ENCODE measurements at regions not wholly inside any gene's neighbourhood (a gene's known extent, or its start where the extent isn't known, plus 50 kb on each side); places are given as distances from the start of the nearest gene placed in this dataset.
"Not testable (repeated sequence)": the region's sequence is repeated elsewhere in the genome, so short reads cannot be mapped to it uniquely, and the experiment has no call there.

DNA sequence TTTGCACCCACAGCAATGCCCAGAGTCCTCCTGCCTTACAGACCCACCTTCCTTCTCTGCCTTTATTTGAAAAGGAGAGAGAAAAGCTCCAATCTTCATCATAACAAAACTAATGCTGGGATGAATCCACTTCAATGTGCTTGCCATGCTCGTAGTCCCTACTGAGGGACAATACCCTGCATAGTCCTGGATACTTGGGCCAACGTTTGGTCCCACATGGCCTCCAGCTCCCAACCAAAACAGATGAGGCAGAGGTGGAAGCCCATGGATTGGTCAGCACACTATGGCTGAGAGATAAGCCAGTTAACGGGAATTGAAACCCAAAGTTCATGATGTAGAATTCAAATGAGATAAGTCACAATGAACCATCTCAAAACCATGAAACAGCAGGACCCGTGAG lies 115.8 kb downstream of the KBTBD2 start:
- not testable (repeated sequence) for H3K36me3 Mint-ChIP-seq (ENCODE audit: low read depth); H3K4me1 Mint-ChIP-seq; DNase-seq; H3K9me3 ChIP-seq (ENCODE audit: control insufficient read depth, low read length); H3K4me3 ChIP-seq (ENCODE audit: low read length); H3K27me3 ChIP-seq (ENCODE audit: control insufficient read depth, insufficient read depth, low read length, poor library complexity, severe bottlenecking); H3K36me3 ChIP-seq (ENCODE audit: control insufficient read depth, insufficient read depth, low read length); H3K4me1 ChIP-seq (ENCODE audit: control insufficient read depth, insufficient read depth, low read length); H3K27ac Mint-ChIP-seq; H3K27ac ChIP-seq (ENCODE audit: low read depth, low read length); H3K9ac ChIP-seq (ENCODE audit: extremely low read depth, low read length, poor library complexity, severe bottlenecking); H3K27me3 Mint-ChIP-seq (ENCODE audit: insufficient read depth); H3K4me3 Mint-ChIP-seq; H3K9me3 Mint-ChIP-seq
- WGBS, 2 experiments (ENCODE audit: insufficient coverage in 1 of 2, insufficient read length in 1 of 2), result 60 to 93% methylated on average over 1 to 2 of the region's 4 CpGs

- H3K9me3 ChIP-seq (ENCODE audit: control insufficient read depth, low read length), result no peaks in the 10 kb centered on the region
- H3K27me3 ChIP-seq (ENCODE audit: control insufficient read depth, insufficient read depth, low read length, poor library complexity, severe bottlenecking), result no peaks in the 10 kb centered on the region
- H3K27ac ChIP-seq (ENCODE audit: low read depth, low read length), result no peak overlapping the region
- TF ChIP-seq, protein P1, sequence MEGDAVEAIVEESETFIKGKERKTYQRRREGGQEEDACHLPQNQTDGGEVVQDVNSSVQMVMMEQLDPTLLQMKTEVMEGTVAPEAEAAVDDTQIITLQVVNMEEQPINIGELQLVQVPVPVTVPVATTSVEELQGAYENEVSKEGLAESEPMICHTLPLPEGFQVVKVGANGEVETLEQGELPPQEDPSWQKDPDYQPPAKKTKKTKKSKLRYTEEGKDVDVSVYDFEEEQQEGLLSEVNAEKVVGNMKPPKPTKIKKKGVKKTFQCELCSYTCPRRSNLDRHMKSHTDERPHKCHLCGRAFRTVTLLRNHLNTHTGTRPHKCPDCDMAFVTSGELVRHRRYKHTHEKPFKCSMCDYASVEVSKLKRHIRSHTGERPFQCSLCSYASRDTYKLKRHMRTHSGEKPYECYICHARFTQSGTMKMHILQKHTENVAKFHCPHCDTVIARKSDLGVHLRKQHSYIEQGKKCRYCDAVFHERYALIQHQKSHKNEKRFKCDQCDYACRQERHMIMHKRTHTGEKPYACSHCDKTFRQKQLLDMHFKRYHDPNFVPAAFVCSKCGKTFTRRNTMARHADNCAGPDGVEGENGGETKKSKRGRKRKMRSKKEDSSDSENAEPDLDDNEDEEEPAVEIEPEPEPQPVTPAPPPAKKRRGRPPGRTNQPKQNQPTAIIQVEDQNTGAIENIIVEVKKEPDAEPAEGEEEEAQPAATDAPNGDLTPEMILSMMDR (conservative IDR thresholded peaks at IDR 0.05), result no peak
- H3K9ac ChIP-seq (ENCODE audit: extremely low read depth, low read length, poor library complexity, severe bottlenecking), result no peak overlapping the region
- no peaks in the 10 kb centered on the region for H3K36me3 ChIP-seq (ENCODE audit: control insufficient read depth, insufficient read depth, low read length)
- no peak for DNase-seq
- Mint-ChIP-seq H3K27me3 (ENCODE audit: insufficient read depth) (peaks cover 2% of the 10 kb centered on the region), H3K36me3 (ENCODE audit: low read depth) (no peaks in the 10 kb centered on the region), H3K4me3 (no peak overlapping the region), H3K4me1 (peaks cover 8% of the 10 kb centered on the region), H3K9me3 (no peaks in the 10 kb centered on the region), H3K27ac (no peak overlapping the region)
- H3K4me1 ChIP-seq (ENCODE audit: control insufficient read depth, insufficient read depth, low read length), result no peaks in the 10 kb centered on the region
- H3K4me3 ChIP-seq (ENCODE audit: low read length), result no peak overlapping the region
- 80 to 100% methylated on average over 1 of the region's 1 CpG for WGBS, 2 experiments (ENCODE audit: insufficient coverage in 1 of 2, insufficient read length in 1 of 2)
Measured at GRCh38 chr7:32774541-32774951, 117.0 kb downstream of the KBTBD2 start.

DNA sequence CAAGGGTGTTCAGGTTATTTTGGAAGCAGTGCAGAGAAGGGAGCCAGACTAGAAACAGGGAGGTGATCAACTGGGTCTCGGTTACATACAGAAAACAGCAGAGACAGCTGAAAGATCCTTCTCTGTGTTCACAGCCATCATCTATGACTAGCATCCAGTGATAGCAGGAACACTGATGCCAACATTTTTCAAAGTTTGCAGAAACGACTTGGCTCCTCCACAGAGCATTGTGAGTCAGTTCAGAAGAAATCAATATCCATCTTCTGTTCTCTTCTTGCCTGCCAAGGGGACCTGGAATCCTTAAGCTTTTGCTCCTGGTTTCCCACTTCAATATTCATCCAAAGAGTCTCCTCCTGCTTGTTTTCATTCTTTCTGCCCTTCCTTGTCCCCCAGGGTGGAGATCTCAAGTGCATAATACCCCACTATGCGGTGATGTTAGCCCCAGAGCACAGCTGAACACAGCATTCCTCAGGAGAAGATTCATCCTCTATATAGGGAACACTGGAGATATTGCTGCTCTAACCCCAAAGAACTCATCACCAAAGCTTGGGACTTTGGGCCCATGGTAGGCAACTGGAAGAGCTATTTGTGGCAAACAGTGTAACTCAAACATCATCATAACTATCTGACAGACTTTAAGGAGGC lies 122.6 kb downstream of the KBTBD2 start:
- H3K9ac ChIP-seq (ENCODE audit: extremely low read depth, low read length, poor library complexity, severe bottlenecking); H3K4me3 ChIP-seq (ENCODE audit: low read length); H3K4me1 Mint-ChIP-seq; DNase-seq; H3K27ac Mint-ChIP-seq; H3K27ac ChIP-seq (ENCODE audit: low read depth, low read length); H3K4me3 Mint-ChIP-seq; H3K36me3 Mint-ChIP-seq (ENCODE audit: low read depth); H3K36me3 ChIP-seq (ENCODE audit: control insufficient read depth, insufficient read depth, low read length); H3K9me3 ChIP-seq (ENCODE audit: control insufficient read depth, low read length); H3K4me1 ChIP-seq (ENCODE audit: control insufficient read depth, insufficient read depth, low read length): not testable (repeated sequence)
- peaks cover 17% of the 10 kb centered on the region for H3K27me3 Mint-ChIP-seq (ENCODE audit: insufficient read depth)
- H3K9me3 Mint-ChIP-seq, result peaks cover 15% of the 10 kb centered on the region
- H3K27me3 ChIP-seq (ENCODE audit: control insufficient read depth, insufficient read depth, low read length, poor library complexity, severe bottlenecking), result peaks cover 11% of the 10 kb centered on the region
- 73 to 89% methylated on average over 2 to 3 of the region's 3 CpGs for WGBS, 2 experiments (ENCODE audit: insufficient coverage in 1 of 2, insufficient read length in 1 of 2)

DNA sequence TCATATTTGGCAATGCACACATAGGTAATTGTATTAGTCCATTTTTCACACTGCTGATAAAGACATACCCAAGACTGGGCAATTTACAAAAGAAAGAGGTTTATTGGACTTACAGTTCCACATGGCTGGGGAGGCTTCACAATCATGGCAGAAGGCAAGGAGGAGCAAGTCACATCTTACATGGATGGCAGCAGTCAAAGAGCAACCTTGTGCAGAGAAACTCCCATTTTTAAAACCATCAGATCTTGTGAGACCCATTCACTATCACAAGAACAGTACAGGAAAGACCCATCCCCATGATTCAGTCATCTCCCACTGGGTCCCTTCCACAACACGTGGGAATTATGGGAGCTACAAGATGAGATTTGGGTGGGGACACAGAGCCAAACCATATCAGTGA lies 123.2 kb downstream of the KBTBD2 start:
- H3K4me3 Mint-ChIP-seq, result not testable (repeated sequence)

More for the DNA sequence above, 123.2 kb downstream of the KBTBD2 start:
- Mint-ChIP-seq H3K27me3 (ENCODE audit: insufficient read depth) (peaks cover 24% of the 10 kb centered on the region), H3K9me3 (peaks cover 15% of the 10 kb centered on the region)
- H3K36me3 Mint-ChIP-seq (ENCODE audit: low read depth); H3K4me3 ChIP-seq (ENCODE audit: low read length); H3K27ac ChIP-seq (ENCODE audit: low read depth, low read length); H3K4me1 Mint-ChIP-seq; H3K27ac Mint-ChIP-seq; DNase-seq; H3K4me1 ChIP-seq (ENCODE audit: control insufficient read depth, insufficient read depth, low read length); H3K9me3 ChIP-seq (ENCODE audit: control insufficient read depth, low read length); H3K9ac ChIP-seq (ENCODE audit: extremely low read depth, low read length, poor library complexity, severe bottlenecking); H3K36me3 ChIP-seq (ENCODE audit: control insufficient read depth, insufficient read depth, low read length): not testable (repeated sequence)
- peaks cover 17% of the 10 kb centered on the region for H3K27me3 ChIP-seq (ENCODE audit: control insufficient read depth, insufficient read depth, low read length, poor library complexity, severe bottlenecking)
- WGBS, 2 experiments (ENCODE audit: insufficient coverage in 1 of 2, insufficient read length in 1 of 2), result 87% methylated on average over 1 of the region's 1 CpG; no CpG with 5 or more reads in 1 of the 2 experiments
